ENCODE measurements at regions not wholly inside any gene's neighbourhood (a gene's known extent, or its start where the extent isn't known, plus 50 kb on each side); places are given as distances from the start of the nearest gene placed in this dataset.
"Not testable (repeated sequence)": the region's sequence is repeated elsewhere in the genome, so short reads cannot be mapped to it uniquely, and the experiment has no call there.

DNA sequence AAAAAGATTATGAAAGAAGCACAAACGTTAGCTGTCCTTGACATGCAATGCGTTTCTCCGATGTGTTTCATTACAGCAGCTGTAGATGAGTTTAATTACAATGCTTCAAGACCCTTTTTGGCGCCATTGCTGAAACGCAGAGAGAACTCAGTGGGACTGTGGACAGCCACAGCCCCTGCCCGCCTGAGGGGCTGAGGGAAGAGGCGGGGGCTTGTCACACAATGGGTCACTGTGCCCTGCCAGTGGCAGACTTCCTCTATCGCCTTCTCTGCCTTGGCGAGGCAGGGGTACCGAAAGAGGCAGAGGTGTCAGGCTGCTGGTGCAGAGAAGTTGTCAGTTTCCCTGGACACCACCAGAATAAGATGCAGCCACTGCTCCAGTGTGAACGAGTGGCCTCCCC lies 252.0 kb downstream of the NR2F2 start:
- DNase-seq (ENCODE audit: low read depth in 2 of 2): no peak

GRCh38 chr15:96583671-96584070 lies 253.2 kb downstream of the NR2F2 start:
- no peak for DNase-seq (ENCODE audit: low read depth in 2 of 2)

- DNase-seq (ENCODE audit: low read depth in 2 of 2): no peak
Observed at GRCh38 chr15:96585484-96586386, 255.2 kb downstream of the NR2F2 start.

DNA sequence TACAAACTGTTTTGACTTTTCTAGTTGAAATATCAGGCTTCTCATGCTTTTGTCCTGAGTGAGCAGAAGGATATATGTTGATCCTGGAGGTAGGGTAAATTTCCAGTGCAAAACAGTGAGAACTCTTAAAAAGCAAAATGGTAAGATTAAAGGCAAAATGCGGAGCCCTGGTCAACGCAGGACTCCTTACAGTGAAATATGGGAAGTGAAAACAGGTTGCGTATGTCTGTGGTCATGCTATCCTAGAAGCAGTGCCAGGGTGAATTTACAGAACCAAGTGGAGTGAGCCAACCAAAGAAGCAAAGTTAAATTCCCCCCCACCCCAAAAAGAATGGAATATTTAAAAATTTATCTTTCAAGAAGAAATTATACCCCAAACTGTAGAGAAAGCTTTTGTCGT lies 256.4 kb downstream of the NR2F2 start:
- no peak for DNase-seq (ENCODE audit: low read depth in 2 of 2)

DNA sequence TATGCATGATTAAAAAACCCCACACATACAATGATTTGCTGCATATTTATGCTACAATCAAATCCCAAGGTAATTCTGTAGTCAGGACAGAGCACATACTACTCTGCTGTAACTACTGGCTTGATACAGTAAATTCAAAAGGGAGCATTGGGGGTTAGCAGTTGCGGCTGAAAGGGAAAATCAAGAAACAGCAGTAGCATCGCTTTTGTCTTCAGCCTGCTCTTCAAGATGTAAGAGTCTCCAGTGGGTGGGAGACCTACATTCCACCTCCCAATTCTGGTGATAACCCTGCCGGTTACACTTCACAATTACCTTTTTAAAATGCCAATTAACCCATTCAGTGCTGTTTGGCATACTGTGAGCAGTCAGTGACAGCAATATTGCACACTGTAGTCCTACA lies 259.4 kb downstream of the NR2F2 start:
- DNase-seq (ENCODE audit: low read depth in 2 of 2): no peak

DNA sequence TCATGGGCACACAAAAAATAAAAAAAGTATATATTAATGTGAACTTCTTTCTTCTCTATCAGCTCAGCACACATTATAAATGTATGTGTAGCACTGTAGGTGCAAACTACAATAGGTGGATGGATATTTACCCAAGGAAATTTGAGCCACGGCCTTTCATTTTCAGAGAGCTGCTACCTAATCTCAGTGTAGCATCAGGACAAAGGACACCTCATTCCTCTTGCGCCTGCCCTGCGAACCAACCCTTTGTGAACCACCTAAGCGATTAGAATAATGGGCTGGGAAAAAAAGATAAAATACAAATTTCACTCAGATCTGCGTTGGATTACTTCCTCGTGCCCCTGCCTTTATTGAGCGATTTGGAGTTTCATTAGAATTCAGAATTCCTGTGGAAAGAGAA lies 263.2 kb downstream of the NR2F2 start:
- DNase-seq (ENCODE audit: low read depth in 2 of 2): no peak

DNA sequence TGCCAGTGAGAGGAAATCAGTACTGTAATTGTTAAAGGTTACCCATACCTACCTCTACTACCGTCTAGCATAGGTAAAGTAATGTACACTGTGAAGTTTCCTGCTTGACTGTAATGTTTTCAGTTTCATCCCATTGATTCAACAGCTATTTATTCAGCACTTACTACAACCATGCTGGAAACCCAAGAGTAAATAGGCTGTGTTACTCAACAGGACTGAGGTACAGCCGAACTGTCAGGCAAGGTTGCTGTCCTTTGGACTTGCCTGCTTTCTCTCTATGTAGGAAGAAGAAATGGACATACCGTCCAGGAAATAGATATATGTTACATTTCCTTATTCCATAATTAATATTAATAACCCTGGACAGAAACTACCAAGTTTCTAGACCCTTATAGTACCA lies 265.5 kb downstream of the NR2F2 start:
- DNase-seq (ENCODE audit: low read depth in 2 of 2): no peak

DNA sequence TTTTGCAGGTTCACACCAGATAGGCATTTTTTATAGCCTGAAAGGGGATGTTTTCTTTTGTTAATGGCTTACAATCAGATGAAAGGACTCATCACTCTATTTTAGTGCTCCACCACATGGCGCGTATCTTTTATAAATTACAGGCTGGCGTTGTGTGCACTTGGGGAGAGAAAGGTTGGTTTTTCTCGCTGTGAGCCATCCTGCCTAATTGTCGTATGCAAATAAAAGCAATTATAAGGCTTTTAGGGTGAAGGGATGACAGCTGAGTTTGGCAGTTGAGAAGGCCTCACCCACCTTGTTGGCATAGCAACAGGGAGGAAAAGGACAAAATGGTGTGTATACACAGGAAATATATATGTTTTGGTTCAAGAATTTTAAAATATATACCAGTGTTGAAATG lies 268.0 kb downstream of the NR2F2 start:
- DNase-seq (ENCODE audit: low read depth in 2 of 2): no peak

DNA sequence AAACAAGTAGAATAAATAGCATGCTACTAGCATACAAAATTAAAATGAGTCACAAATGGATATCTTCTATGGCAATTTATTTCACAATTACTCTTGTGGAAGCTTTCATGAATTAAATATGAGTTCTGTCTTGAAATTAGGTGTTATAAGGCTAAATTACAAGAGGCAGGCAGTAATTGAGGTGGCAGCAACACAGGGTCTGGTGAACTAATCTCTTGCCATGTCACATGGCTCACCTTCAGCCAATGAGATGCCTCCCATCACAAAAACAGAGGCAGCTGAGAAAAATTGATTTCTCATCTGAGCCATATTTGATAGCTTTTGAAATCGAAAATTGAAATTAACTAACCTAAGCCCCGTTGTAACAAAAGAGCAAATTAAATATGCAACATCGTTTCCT lies 268.8 kb downstream of the NR2F2 start:
- DNase-seq (ENCODE audit: low read depth in 2 of 2): no peak

DNA sequence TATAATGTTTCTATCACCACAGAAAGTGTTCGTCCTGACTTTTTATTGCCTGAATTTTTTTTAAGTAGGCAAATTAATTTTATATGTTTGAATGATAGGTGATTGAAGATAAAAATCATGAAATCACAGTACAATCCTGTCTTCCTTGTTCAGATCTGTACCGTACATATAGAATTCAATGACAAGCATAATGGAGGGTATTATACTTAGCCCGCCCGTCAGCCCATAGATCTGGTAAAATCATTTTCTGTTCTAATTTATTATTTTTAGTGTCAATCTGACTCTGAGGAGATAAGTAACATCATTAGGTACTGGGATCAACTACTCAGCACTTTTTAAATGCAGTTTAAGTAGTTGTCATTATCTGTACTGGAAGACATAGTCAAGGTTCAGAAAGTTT lies 269.9 kb downstream of the NR2F2 start:
- DNase-seq (ENCODE audit: low read depth in 2 of 2): no peak

- no peak for DNase-seq (ENCODE audit: low read depth in 2 of 2)
Observed at GRCh38 chr15:96606617-96607016, 276.1 kb downstream of the NR2F2 start.

DNA sequence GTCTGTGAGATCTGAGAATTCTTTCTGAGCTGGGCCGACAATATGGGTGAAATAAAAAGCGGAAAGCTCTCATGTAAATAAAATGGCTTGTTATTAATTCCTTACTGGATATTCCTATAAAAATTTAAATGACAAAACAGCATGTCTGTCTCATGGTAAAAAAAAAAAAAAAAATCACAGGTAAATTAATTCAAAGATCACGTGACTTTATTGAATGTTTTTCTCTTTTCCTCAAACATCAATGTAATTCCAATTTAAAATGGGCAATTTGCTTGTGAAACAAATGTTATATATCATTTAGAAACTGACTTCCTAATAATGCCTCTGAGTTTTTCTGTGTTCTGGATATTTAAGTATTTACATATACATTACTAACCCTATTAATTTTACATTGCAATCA lies 280.3 kb downstream of the NR2F2 start:
- DNase-seq (ENCODE audit: low read depth in 2 of 2): no peak

GRCh38 chr15:96612917-96613316 lies 282.4 kb downstream of the NR2F2 start:
- DNase-seq (ENCODE audit: low read depth in 2 of 2): no peak

- DNase-seq (ENCODE audit: low read depth in 2 of 2): no peak
Observed at GRCh38 chr15:96619174-96619573, 288.7 kb downstream of the NR2F2 start.

GRCh38 chr15:96622714-96623113 lies 292.2 kb downstream of the NR2F2 start:
- DNase-seq (ENCODE audit: low read depth in 2 of 2): no peak

DNA sequence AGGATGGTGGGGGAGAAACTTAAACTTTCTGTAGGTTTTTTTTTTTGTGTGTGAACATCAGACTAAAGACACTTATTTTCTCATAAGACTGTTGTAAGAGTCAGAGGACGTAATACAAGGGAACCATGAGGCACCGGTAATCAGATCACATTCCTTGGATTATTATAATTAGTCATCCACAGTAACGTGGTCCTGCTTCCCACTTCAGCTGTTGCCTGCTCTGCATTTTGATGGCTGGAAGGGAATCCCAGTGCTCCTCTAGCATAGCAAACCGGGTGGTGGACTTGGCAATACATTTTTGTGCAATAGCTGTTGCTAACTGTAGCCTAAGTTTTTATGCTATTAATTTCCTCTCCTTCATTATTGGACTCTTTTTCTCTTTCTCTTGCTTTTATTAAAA lies 294.8 kb downstream of the NR2F2 start:
- no peak for DNase-seq (ENCODE audit: low read depth in 2 of 2)

DNA sequence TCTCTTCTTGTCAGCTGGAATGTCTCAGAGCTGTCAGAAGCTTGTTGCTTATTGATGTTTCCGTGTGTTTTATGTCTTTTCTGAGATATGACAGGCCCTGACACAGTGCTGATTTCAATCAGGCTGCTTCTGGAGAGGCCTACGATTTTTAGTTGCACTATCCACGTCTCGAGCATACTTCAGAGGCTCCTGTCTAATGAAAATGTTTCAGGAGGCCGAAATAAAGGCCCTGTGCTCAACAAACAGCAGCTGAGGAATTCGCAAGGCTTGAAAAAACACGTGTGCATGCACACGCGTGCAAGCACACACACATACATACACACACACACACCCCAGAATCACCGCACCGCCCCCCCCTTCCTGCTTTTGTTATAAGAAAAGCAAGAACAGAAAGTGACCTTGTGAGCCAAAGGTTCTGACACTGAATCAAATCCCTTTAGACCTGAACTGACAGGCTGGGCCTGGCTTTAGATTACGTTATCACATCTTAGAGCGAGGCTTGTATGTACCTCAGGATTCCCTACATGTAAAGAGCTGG lies 296.6 kb downstream of the NR2F2 start:
- DNase-seq (ENCODE audit: low read depth in 2 of 2): no peak

GRCh38 chr15:96629511-96629910 lies 299.0 kb downstream of the NR2F2 start:
- DNase-seq (ENCODE audit: low read depth in 2 of 2): no peak

DNA sequence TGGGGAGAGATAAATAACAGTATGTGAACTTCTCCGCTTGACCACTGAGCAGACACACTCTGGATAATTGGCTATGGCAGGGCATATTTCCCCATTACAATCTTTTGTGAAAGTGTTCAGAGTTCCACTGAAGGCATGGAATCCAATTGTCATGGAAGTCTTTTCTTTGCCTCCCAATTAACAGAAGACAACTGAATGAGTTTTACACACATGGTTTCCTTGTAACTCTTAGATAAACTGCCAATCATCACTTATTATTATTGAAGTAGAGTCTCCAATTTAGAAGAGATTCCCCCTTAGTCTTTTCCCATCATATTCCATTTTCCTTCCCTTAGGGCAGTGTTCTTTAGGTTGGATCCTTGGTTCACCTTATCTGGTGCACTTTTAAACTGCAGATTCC lies 308.3 kb downstream of the NR2F2 start:
- no peak for DNase-seq (ENCODE audit: low read depth in 2 of 2)

GRCh38 chr15:96645796-96646195 lies 315.3 kb downstream of the NR2F2 start:
- DNase-seq (ENCODE audit: low read depth in 2 of 2): no peak

GRCh38 chr15:96648866-96649265 lies 318.4 kb downstream of the NR2F2 start:
- no peak for DNase-seq (ENCODE audit: low read depth in 2 of 2)

DNA sequence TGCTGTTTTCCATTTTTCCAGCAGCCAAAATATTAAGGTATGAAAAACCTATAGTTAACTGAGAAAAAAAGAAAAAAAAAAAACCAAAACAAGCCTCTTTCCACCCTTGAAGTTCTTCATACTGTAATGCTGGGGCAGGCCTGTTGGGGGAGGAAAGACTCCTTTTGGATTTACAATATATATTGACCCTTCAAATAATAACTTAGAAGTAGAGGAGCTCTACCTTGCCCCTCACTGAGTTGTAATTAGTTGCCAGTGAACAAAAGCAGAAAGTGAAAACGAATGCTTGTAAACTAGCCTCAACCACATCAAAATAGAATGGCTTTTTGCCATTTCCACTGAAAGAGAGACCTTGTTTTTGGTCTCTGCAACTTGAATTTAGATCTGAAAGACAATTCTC lies 326.6 kb downstream of the NR2F2 start:
- DNase-seq (ENCODE audit: low read depth in 2 of 2): no peak

GRCh38 chr15:96666979-96667378 lies 336.5 kb downstream of the NR2F2 start:
- not testable (repeated sequence) for DNase-seq (ENCODE audit: low read depth in 2 of 2)

GRCh38 chr15:96670389-96670788 lies 339.9 kb downstream of the NR2F2 start:
- no peak for DNase-seq (ENCODE audit: low read depth in 2 of 2)

Data from activated CD8-positive, alpha-beta memory T cell treated with anti-CD3 and anti-CD28 coated beads for 4 hours (primary cell).